Neural progenitor cell (in vitro differentiated cells): ENCODE measurements at regions not wholly inside any gene's neighbourhood (a gene's known extent, or its start where the extent isn't known, plus 50 kb on each side); places are given as distances from the start of the nearest gene placed in this dataset.

ENCODE experiments used
- DNase-seq: peaks from one replicate; pipeline ENCODE4 v3.0.0-alpha.2; 2016; ENCODE audit warnings: low spot score
- H2AFZ ChIP-seq: fragments of 200-600 bp; sonication (generic); replicated peaks from 2 replicates; pipeline ENCODE4 v1.6.1; 2016; ENCODE audit warnings: antibody characterized with exemption
- H3F3A ChIP-seq: fragments of 200-600 bp; sonication (generic); 2 replicates; pipeline ENCODE4 v1.6.1; 2016; ENCODE audit warnings: antibody characterized with exemption, low read depth
- H3K27ac ChIP-seq: fragments of 200-600 bp; sonication (generic); 2 replicates; pipeline ENCODE4 v1.5.1; 2016; ENCODE audit warnings: mild to moderate bottlenecking
- H3K27me3 ChIP-seq: fragments of 200-600 bp; sonication (generic); 2 replicates; pipeline ENCODE4 v1.6.1; 2016; ENCODE audit warnings: mild to moderate bottlenecking, moderate library complexity
- H3K36me3 ChIP-seq: fragments of 200-600 bp; sonication (generic); 2 replicates; pipeline ENCODE4 v1.5.1; 2016
- H3K4me1 ChIP-seq: fragments of 200-600 bp; sonication (generic); 2 replicates; pipeline ENCODE4 v1.6.1; 2016; ENCODE audit warnings: mixed run types
- H3K4me2 ChIP-seq: fragments of 200-600 bp; sonication (generic); 2 replicates; pipeline ENCODE4 v1.6.1; 2016
- H3K4me3 ChIP-seq: fragments of 200-600 bp; sonication (generic); 2 replicates; pipeline ENCODE4 v1.5.1; 2016
- H3K79me2 ChIP-seq: fragments of 200-600 bp; sonication (generic); 2 replicates; pipeline ENCODE4 v1.6.1; 2016; ENCODE audit warnings: low read depth
- H3K9ac ChIP-seq: fragments of 200-600 bp; sonication (generic); 2 replicates; pipeline ENCODE4 v1.6.1; 2016
- H3K9me3 ChIP-seq: fragments of 200-600 bp; sonication (generic); 2 replicates; pipeline ENCODE4 v1.5.1; 2016; ENCODE audit warnings: low read depth
- H4K20me1 ChIP-seq: fragments of 200-600 bp; sonication (generic); 2 replicates; pipeline ENCODE4 v1.6.1; 2016; ENCODE audit warnings: low read depth
- H3K27ac Mint-ChIP-seq: 3 replicates; pipeline ENCODE4 v1.8.0; 2021; ENCODE audit warnings: mixed read lengths
- H3K27me3 Mint-ChIP-seq: 2 replicates; pipeline ENCODE4 v1.8.0; 2022; ENCODE audit warnings: low read depth, mild to moderate bottlenecking, inconsistent platforms, moderate library complexity, mixed read lengths; ENCODE audit not compliant: insufficient read depth
- H3K36me3 Mint-ChIP-seq: 3 replicates; pipeline ENCODE4 v1.8.0; 2021; ENCODE audit warnings: mixed read lengths
- H3K4me1 Mint-ChIP-seq: 3 replicates; pipeline ENCODE4 v1.8.0; 2021; ENCODE audit warnings: mixed read lengths
- H3K4me3 Mint-ChIP-seq: 3 replicates; pipeline ENCODE4 v1.8.0; 2021; ENCODE audit warnings: mild to moderate bottlenecking, moderate library complexity, mixed read lengths
- H3K9me3 Mint-ChIP-seq: 3 replicates; pipeline ENCODE4 v1.8.0; 2020; ENCODE audit warnings: mixed read lengths
- EZH2 ChIP-seq: fragments of 200-600 bp; sonication (generic); IDR thresholded peaks from 2 replicates; pipeline ENCODE4 v1.6.1; 2017; ENCODE audit warnings: antibody characterized with exemption, mild to moderate bottlenecking, moderate library complexity
- EZH2phosphoT487 ChIP-seq: fragments of 200-600 bp; sonication (generic); IDR thresholded peaks from 2 replicates; pipeline ENCODE4 v1.6.1; 2017; ENCODE audit warnings: antibody characterized with exemption
- TF ChIP-seq, protein P1 (sequence below): fragments of 200-600 bp; sonication (generic); IDR thresholded peaks from 2 replicates; pipeline ENCODE4 v1.5.1; 2017; ENCODE audit warnings: antibody characterized with exemption, mild to moderate bottlenecking

DNA sequence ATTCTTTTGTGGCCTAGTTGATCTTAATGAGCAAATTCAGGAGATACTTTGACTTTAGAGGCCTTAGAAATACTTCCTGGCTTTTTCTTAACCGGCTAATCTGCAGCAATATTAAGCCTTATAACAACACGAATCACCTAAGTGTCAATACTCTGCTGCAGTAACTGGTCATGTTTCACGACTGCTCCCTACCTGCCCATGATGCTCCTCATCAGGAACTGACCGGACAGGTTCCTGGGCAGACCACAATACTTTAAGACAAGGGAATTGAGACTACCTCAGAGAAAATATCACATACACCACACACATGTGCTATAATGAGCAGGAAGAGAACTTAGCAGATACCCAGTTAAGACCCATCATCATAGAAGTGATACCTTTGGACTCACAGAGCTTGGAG lies 211.9 kb upstream of the BMP4 start:
- peaks cover 21% of the 10 kb centered on the region for H3K4me1 Mint-ChIP-seq
- H3K27me3 Mint-ChIP-seq: peaks cover 7% of the 10 kb centered on the region
- no peaks in the 10 kb centered on the region for H3K36me3 ChIP-seq
- TF ChIP-seq EZH2phosphoT487 (no peak), EZH2 (no peak)
- TF ChIP-seq, protein P1, sequence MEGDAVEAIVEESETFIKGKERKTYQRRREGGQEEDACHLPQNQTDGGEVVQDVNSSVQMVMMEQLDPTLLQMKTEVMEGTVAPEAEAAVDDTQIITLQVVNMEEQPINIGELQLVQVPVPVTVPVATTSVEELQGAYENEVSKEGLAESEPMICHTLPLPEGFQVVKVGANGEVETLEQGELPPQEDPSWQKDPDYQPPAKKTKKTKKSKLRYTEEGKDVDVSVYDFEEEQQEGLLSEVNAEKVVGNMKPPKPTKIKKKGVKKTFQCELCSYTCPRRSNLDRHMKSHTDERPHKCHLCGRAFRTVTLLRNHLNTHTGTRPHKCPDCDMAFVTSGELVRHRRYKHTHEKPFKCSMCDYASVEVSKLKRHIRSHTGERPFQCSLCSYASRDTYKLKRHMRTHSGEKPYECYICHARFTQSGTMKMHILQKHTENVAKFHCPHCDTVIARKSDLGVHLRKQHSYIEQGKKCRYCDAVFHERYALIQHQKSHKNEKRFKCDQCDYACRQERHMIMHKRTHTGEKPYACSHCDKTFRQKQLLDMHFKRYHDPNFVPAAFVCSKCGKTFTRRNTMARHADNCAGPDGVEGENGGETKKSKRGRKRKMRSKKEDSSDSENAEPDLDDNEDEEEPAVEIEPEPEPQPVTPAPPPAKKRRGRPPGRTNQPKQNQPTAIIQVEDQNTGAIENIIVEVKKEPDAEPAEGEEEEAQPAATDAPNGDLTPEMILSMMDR: no peak
- H3F3A ChIP-seq: no peaks in the 10 kb centered on the region
- H3K27ac ChIP-seq: no peak overlapping the region
- no peak overlapping the region for H3K4me2 ChIP-seq
- peaks cover 10% of the 10 kb centered on the region for H3K4me1 ChIP-seq
- no peaks in the 10 kb centered on the region for H3K79me2 ChIP-seq
- no peak overlapping the region for H3K9ac ChIP-seq
- no peak overlapping the region for H3K4me3 Mint-ChIP-seq
- H2AFZ ChIP-seq: no peak overlapping the region
- no peaks in the 10 kb centered on the region for H3K9me3 Mint-ChIP-seq
- H3K4me3 ChIP-seq: no peak overlapping the region
- H3K27me3 ChIP-seq: no peaks in the 10 kb centered on the region
- H3K27ac Mint-ChIP-seq: no peak overlapping the region
- no peaks in the 10 kb centered on the region for H3K9me3 ChIP-seq
- no peaks in the 10 kb centered on the region for H4K20me1 ChIP-seq
- H3K36me3 Mint-ChIP-seq: no peaks in the 10 kb centered on the region
- DNase-seq: no peak

GRCh38 chr14:54169254-54169924 lies 212.8 kb upstream of the BMP4 start:
- Histone ChIP-seq H2AFZ (no peak overlapping the region), H3K9ac (no peak overlapping the region), H3K4me3 (no peak overlapping the region), H4K20me1 (no peaks in the 10 kb centered on the region), H3K9me3 (no peaks in the 10 kb centered on the region), H3K4me2 (no peak overlapping the region), H3K79me2 (no peaks in the 10 kb centered on the region), H3K27ac (no peak overlapping the region), H3K27me3 (no peaks in the 10 kb centered on the region), H3K4me1 (peaks cover 12% of the 10 kb centered on the region), H3F3A (no peaks in the 10 kb centered on the region), H3K36me3 (no peaks in the 10 kb centered on the region)
- Mint-ChIP-seq H3K36me3 (no peaks in the 10 kb centered on the region), H3K27me3 (peaks cover 5% of the 10 kb centered on the region), H3K4me3 (no peak overlapping the region), H3K4me1 (peaks cover 23% of the 10 kb centered on the region), H3K27ac (no peak overlapping the region), H3K9me3 (no peaks in the 10 kb centered on the region)
- TF ChIP-seq EZH2 (no peak), EZH2phosphoT487 (no peak)
- TF ChIP-seq, protein P1: no peak
- no peak for DNase-seq

DNA sequence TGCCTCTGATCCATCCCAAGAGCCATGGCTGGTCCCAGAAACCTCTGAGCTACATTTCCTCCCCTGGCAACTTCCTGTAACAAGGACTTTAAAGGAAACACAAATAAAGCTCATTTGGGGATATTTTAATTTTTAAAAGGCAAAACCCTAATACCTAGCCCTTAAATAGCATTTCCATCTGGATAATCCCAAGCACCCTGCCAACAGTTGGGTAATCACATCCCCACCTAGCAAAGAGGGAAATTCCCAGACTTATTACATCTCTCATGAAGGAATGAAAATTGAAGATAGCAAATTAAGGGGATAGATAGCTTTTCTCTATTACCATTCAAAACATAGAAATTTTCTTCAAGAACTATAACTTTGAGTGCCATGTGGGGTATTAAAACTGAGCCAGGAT lies 213.7 kb upstream of the BMP4 start:
- H3K36me3 ChIP-seq: no peaks in the 10 kb centered on the region
- H3F3A ChIP-seq: no peaks in the 10 kb centered on the region
- H3K27ac ChIP-seq: no peak overlapping the region
- H2AFZ ChIP-seq: no peak overlapping the region
- H3K36me3 Mint-ChIP-seq: no peaks in the 10 kb centered on the region
- no peak overlapping the region for H3K4me2 ChIP-seq
- H4K20me1 ChIP-seq: no peaks in the 10 kb centered on the region
- TF ChIP-seq, protein P1: no peak
- TF ChIP-seq EZH2phosphoT487: no peak
- TF ChIP-seq EZH2: no peak
- H3K9me3 ChIP-seq: no peaks in the 10 kb centered on the region
- no peak overlapping the region for H3K27ac Mint-ChIP-seq
- H3K4me1 Mint-ChIP-seq: peaks cover 29% of the 10 kb centered on the region
- no peaks in the 10 kb centered on the region for H3K79me2 ChIP-seq
- no peaks in the 10 kb centered on the region for H3K27me3 ChIP-seq
- no peak overlapping the region for H3K4me3 ChIP-seq
- H3K9me3 Mint-ChIP-seq: no peaks in the 10 kb centered on the region
- H3K9ac ChIP-seq: no peak overlapping the region
- H3K4me1 ChIP-seq: peaks cover 16% of the 10 kb centered on the region
- H3K27me3 Mint-ChIP-seq: peaks cover 5% of the 10 kb centered on the region
- no peak overlapping the region for H3K4me3 Mint-ChIP-seq
- no peak for DNase-seq
